PFSK-1 (cell line): ENCODE measurements at regions not wholly inside any gene's neighbourhood (a gene's known extent, or its start where the extent isn't known, plus 50 kb on each side); places are given as distances from the start of the nearest gene placed in this dataset.

Experiments used
- POLR2AphosphoS5 ChIP-seq: IDR thresholded peaks from 2 replicates; pipeline ENCODE4 v1.6.1; 2012; ENCODE audit warnings: low read depth, mild to moderate bottlenecking, control low read depth, low read length, moderate library complexity
- TAF1 ChIP-seq: IDR thresholded peaks from 2 replicates; pipeline ENCODE4 v1.6.1; 2012; ENCODE audit warnings: low read length, control low read depth, borderline replicate concordance; ENCODE audit not compliant: insufficient read depth

DNA sequence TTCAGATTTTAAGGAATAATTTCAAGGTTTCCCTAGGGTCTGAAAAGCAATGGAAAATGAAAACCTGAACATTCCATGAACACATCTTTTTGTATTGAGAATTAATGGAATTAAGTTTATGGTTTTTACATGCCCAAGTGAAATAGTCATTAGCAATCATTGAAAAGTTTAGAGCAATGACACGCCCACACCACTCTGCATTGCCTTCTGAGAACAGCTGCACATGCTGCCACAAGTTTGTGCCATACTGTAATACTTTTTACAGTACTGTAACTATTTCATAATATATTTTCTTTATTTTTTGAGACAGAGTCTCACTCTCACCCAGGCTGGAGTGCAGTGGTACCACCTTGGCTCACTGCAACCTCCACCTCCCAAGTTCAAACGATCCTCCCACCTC lies 345.2 kb upstream of the PMFBP1 start:
- TF ChIP-seq TAF1 (no peak), POLR2AphosphoS5 (no peak)
